Mammary epithelial cell (primary cell): ENCODE measurements at regions not wholly inside any gene's neighbourhood (a gene's known extent, or its start where the extent isn't known, plus 50 kb on each side); places are given as distances from the start of the nearest gene placed in this dataset.

ENCODE experiments used
- EZH2 ChIP-seq: IDR thresholded peaks from 2 replicates; pipeline ENCODE4 v1.6.1; 2012; ENCODE audit warnings: low read length, inconsistent platforms, borderline replicate concordance
- TF ChIP-seq, protein P1 (sequence below), 2 donors: IDR thresholded peaks in 1 of 2; conservative IDR thresholded peaks in 1 of 2; 2 replicates each; pipeline ENCODE4 v1.5.1; 2011 to 2012; ENCODE audit warnings: inconsistent platforms in 2 of 2, low read length in 2 of 2, mild to moderate bottlenecking in 2 of 2, control low read depth in 1 of 2, low read depth in 1 of 2; ENCODE audit not compliant: insufficient read depth in 1 of 2; ENCODE audit errors: extremely low read depth in 1 of 2

DNA sequence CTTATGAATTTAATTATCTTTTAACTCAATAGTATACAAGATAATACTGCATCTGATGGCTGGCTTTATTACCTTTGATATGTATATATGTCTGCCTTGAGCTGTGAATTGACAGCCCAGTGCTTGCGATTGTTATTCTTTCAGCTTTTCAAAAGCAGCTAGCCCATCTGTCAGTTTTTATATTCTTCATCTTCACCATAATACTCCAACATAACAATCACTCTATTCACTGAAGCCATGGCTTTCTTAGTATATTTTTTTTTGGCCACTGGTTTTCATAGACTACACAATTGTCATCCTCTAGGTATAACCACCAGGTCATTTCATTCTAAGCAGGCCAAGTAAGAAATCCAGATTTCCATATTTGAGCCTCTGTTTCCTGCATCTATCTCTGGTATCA lies 1026.1 kb downstream of the FSCB start:
- TF ChIP-seq, protein P1, sequence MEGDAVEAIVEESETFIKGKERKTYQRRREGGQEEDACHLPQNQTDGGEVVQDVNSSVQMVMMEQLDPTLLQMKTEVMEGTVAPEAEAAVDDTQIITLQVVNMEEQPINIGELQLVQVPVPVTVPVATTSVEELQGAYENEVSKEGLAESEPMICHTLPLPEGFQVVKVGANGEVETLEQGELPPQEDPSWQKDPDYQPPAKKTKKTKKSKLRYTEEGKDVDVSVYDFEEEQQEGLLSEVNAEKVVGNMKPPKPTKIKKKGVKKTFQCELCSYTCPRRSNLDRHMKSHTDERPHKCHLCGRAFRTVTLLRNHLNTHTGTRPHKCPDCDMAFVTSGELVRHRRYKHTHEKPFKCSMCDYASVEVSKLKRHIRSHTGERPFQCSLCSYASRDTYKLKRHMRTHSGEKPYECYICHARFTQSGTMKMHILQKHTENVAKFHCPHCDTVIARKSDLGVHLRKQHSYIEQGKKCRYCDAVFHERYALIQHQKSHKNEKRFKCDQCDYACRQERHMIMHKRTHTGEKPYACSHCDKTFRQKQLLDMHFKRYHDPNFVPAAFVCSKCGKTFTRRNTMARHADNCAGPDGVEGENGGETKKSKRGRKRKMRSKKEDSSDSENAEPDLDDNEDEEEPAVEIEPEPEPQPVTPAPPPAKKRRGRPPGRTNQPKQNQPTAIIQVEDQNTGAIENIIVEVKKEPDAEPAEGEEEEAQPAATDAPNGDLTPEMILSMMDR (conservative IDR thresholded peaks at IDR 0.05 in 1 of 2, IDR thresholded peaks at IDR 0.05 in 1 of 2; ENCODE audit: extremely low read depth in 1 of 2, insufficient read depth in 1 of 2, low read depth in 1 of 2, low read length in 2 of 2): no peak
- TF ChIP-seq EZH2: no peak
